GM21717 (cell line): ENCODE measurements at regions not wholly inside any gene's neighbourhood (a gene's known extent, or its start where the extent isn't known, plus 50 kb on each side); places are given as distances from the start of the nearest gene placed in this dataset.

Experiments used
- ATAC-seq: cut with Tn5 transposase; IDR thresholded peaks from one replicate; pipeline ENCODE4 v1.9.1; 2021; ENCODE audit warnings: mild to moderate bottlenecking, moderate library complexity; ENCODE audit not compliant: unreplicated experiment

DNA sequence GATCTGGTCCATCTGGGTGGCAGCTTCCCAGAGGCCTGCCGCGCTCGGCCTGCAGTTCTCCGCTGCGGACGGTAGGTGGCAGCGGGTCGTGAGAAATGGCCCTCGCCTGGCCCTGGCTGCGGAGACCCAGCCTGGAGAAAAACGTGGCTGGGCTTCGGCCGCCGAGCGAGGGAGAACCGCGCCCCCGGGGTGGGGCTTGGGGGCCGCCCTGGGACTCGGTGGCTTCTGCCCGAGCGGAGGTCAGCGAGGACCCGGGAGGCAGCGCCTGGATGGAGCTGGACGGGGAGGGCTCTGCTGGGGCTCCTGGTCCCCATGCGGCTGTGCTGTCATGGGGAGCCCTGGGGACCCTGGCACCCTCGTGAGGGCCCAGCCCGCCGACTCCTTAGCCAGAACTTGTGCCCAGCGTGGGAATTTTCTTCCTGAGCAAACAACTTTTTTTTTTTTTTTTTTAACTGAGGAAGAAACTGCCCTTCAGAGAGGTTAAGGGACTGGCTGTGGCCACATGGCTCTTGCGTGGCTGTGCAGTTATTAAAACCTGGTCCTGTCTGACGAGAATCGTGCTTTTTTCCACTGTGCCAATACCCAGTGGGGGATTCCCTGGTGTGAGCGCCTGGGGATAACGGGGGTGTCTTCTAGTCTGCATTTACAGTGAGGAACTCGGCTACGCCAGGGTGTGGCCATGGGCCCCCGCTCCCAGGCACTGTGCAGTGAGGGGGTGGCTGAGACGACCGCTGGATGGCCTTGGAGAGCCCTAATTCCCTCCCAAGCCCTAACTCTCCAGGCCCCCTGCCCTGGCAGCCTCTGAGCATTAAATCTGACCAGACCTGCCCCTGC lies 535.6 kb downstream of the INSC start:
- peak; percentile 99 for ATAC-seq

GRCh38 chr11:15651033-15651432 lies 536.3 kb downstream of the INSC start:
- ATAC-seq, result no peak

- ATAC-seq, result no peak
Observed at GRCh38 chr11:15651816-15652215, 537.1 kb downstream of the INSC start.

GRCh38 chr11:15653191-15653710 lies 538.5 kb downstream of the INSC start:
- ATAC-seq, result no peak

DNA sequence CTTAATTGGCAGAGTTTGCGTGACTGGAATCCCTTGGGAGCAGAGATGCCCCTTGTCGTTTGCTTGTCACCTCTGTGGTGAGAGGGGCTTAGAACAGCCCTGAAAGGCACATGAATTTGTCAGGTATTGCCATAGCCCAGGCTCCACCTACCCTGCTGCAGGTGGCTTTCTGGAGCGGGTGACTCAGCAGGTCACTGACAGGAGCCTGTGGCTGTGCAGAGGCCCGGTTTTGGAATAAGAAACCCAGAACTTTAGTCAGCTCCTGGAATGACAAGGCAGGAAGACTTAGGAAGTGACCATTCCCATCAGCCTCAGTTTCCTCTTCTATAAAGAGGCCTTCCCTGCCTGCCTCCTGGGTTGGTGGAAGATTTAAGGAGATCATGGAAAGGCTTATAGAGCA lies 539.7 kb downstream of the INSC start:
- no peak for ATAC-seq

- no peak for ATAC-seq
Observed at GRCh38 chr11:15655552-15655951, 540.8 kb downstream of the INSC start.

- no peak for ATAC-seq
Observed at GRCh38 chr11:15657264-15657663, 542.5 kb downstream of the INSC start.

GRCh38 chr11:15660496-15660895 lies 545.8 kb downstream of the INSC start:
- ATAC-seq, result no peak

GRCh38 chr11:15662285-15662684 lies 547.6 kb downstream of the INSC start:
- ATAC-seq, result no peak

- no peak for ATAC-seq
Observed at GRCh38 chr11:15663777-15664218, 549.1 kb downstream of the INSC start.

GRCh38 chr11:15665368-15665871 lies 550.7 kb downstream of the INSC start:
- no peak for ATAC-seq

DNA sequence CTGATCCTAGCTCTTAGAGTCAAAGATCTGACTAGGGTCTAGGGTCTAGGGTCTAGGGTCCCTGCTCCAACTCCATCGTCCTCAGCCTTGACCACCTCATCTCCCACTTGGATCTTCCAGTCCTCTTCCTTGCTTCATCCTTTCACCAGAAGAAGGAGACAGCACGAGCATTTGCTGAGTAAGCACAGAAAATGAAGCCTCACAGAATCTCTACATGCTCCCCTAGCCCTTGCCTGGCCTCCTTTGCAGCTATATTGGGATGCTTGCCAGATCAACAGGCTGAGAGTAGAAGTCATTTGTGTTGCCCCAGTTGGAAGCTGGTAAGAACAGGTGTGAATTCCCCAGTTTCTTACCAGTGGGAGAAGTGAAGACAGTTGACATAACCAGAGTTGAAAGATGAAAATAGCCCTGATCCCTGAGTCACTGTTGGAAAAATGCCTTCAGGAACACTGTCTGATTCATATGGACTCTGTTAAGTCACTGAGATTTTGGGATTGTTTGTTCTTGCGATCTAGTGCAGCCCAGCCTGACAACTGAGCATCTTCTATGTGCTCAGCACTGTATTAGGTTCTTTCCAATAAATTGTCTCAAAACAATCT lies 552.5 kb downstream of the INSC start:
- ATAC-seq, result no peak

- ATAC-seq, result no peak
Observed at GRCh38 chr11:15668718-15669117, 554.0 kb downstream of the INSC start.

- ATAC-seq, result no peak
Observed at GRCh38 chr11:15670520-15671070, 555.9 kb downstream of the INSC start.

DNA sequence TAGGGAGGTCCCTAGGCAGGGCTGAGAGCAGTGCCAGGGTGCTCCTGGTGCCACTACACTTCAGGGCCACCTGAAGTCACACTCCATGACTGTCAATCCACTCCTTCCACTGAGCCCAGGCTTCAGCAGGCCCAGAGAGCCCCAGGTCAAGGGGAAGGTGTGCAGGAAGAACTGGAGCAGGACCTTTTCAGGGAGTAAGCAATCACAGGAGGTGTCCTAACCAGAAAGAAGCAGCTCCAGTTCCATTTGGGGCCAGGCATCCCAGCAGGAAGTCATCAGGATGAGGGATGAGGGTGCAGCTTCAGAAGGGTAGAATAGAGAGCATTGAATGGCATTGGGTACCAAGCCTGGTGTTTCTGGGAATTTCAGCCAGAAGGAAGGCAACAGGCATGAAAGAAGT lies 556.5 kb downstream of the INSC start:
- ATAC-seq, result no peak

- ATAC-seq, result no peak
Observed at GRCh38 chr11:15672825-15673224, 558.1 kb downstream of the INSC start.

GRCh38 chr11:15673408-15673831 lies 558.7 kb downstream of the INSC start:
- ATAC-seq, result no peak

GRCh38 chr11:15674756-15675155 lies 560.0 kb downstream of the INSC start:
- no peak for ATAC-seq

DNA sequence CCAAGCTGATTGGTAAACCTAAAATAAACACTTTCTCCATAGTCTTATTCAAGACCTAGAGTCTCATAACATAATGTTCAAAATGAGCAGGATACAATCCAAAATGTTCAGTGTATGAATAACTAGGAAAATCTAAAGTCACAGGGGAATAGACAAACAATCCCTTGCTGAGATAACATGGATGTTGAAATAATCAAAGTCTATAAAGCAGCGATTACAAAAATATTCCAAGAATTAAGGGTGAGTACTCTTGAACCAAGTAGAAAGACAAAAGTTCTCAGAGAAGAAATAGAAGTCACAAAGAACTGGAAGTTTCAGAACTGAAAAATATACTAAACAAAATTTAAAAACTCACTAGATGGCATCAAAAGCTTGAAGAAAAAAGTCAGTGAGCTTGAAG lies 561.0 kb downstream of the INSC start:
- ATAC-seq, result no peak

DNA sequence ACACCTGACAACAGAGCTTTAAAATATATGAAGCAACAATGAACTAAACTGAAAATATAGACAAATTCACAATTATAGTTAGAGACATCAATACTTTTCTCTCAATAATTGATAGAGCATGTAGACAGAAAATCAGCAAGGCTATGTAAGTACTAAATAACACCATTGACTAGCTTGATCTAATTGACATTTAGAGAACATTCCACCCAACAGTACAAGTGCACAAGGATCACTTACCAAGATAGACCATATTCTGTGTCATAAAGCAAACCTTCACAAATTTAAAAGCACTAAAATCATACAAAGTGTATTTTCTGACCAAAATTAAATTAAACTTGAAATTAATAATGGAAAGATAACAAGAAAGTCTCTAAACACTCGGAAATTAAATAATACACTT lies 562.5 kb downstream of the INSC start:
- no peak for ATAC-seq

DNA sequence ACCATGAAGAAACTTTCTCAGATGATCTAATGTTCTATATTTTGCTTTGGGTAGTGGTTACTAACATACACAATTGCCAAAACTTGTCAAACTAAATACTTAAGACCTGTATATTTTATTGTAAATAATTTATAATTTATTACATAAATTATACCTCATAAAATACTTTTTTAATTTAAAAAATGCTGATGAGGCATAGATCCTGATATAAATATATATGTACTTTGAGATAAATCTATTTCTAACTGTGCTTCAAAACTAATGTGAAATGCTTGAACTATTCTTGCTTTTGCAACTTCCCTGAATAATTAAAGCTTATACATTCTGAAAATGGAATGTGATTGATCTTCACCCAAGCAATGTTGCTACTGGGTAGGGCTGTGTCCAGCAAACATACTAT lies 568.8 kb downstream of the INSC start:
- ATAC-seq, result no peak

- no peak for ATAC-seq
Observed at GRCh38 chr11:15685306-15685705, 570.6 kb downstream of the INSC start.
